ENCODE measurements at regions not wholly inside any gene's neighbourhood (a gene's known extent, or its start where the extent isn't known, plus 50 kb on each side); places are given as distances from the start of the nearest gene placed in this dataset.

DNA sequence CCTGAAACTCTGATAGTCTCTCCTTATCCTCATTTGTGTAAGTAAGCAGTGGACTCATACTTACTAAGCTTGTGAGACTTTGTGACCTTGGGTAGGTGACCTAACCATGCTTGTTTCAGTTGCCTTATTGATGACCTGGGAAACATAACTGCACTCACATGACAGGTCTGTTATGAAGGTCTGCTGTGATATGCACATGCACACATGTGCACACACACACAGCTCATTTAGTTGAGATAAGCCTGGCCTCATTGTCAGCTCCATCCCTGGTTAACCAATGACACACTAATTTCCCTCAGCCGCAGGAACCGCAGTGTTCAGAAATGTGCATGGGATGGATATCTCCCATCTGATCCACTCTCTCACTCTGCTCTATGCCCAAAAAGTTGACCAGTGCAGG is 177.2 kb downstream of the GPAM start:
- Histone ChIP-seq H3K27me3 (ENCODE audit: control insufficient read depth, insufficient read depth, low read length) (no peaks in the 10 kb centered on the region), H3K4me3 (ENCODE audit: low read depth, low read length) (no peak overlapping the region), H3K9me3 (ENCODE audit: control insufficient read depth, insufficient read depth, low read length) (no peaks in the 10 kb centered on the region), H3K36me3 (ENCODE audit: control insufficient read depth, insufficient read depth, low read length) (no peaks in the 10 kb centered on the region), H3K4me1 (ENCODE audit: control insufficient read depth, insufficient read depth, low read length) (no peaks in the 10 kb centered on the region), H3K9ac (ENCODE audit: low read depth, low read length) (no peak overlapping the region)

DNA sequence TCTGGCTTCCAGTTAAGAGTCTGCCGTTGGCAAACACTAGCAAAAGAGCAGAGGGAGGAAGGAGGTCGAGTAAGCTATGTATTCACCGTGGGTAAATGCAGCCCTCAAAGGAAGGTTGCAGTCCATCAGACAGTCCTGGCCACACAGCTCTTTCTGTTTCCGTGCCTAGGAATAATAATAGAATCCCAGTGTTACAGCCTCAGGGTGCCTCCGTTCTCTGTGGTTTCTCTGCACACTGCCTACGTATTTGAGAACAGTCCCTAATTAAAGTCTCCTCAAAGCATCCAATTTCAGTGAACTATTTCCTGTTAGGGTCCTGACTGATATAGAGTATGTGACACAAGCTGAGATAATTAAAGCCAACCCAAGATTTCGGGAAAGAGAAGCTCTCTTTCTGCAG is 176.7 kb downstream of the GPAM start:
- H3K9ac ChIP-seq (ENCODE audit: low read depth, low read length): no peak overlapping the region
- H3K4me3 ChIP-seq (ENCODE audit: low read depth, low read length): no peak overlapping the region
- no peaks in the 10 kb centered on the region for H3K27me3 ChIP-seq (ENCODE audit: control insufficient read depth, insufficient read depth, low read length)
- no peaks in the 10 kb centered on the region for H3K4me1 ChIP-seq (ENCODE audit: control insufficient read depth, insufficient read depth, low read length)
- no peaks in the 10 kb centered on the region for H3K9me3 ChIP-seq (ENCODE audit: control insufficient read depth, insufficient read depth, low read length)
- no peaks in the 10 kb centered on the region for H3K36me3 ChIP-seq (ENCODE audit: control insufficient read depth, insufficient read depth, low read length)

DNA sequence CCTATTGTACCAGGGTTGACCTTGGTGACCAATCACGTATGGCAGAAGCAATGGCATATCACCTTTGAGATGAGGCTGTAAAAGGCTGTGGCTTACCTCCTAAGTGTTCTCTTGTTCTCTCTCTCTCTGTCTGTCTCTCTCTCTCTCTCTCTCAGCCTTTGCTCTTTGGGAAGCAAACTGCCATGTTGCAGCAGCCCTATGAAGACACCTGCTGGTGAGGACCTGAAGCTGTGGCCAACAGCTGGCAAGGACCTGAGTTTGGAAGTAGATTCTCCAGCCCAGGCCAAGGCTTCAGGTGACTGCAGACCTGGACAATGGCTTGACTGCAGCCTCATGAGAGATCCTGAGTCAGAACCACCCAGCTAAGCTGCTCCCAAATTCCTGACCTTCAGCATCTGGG is 161.4 kb downstream of the GPAM start:
- Histone ChIP-seq H3K9ac (ENCODE audit: low read depth, low read length) (no peak overlapping the region), H3K27me3 (ENCODE audit: control insufficient read depth, insufficient read depth, low read length) (no peaks in the 10 kb centered on the region)

DNA sequence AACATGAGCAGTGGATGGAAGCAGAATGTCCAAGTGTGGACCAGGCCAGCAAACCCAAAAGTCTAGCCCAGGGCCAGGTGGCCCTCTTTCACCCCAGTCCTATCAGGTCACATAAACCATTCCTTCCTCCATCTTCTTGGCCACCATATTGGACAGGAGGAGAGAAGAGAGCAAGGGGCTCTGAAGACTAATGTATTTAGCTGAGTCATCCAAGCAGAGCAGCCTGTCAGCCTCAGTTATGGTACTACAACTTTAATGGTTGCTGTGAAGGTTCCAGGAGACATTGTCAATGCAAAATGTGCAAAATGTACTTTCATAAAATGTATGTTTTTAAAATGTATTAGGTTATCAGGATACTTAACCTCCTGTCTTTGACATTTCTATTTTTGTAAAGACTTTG is 159.5 kb downstream of the GPAM start:
- no peaks in the 10 kb centered on the region for H3K9me3 ChIP-seq (ENCODE audit: control insufficient read depth, insufficient read depth, low read length)
- no peaks in the 10 kb centered on the region for H3K27me3 ChIP-seq (ENCODE audit: control insufficient read depth, insufficient read depth, low read length)
- H3K4me1 ChIP-seq (ENCODE audit: control insufficient read depth, insufficient read depth, low read length): no peaks in the 10 kb centered on the region
- no peak overlapping the region for H3K4me3 ChIP-seq (ENCODE audit: low read depth, low read length)
- no peaks in the 10 kb centered on the region for H3K36me3 ChIP-seq (ENCODE audit: control insufficient read depth, insufficient read depth, low read length)
- no peak overlapping the region for H3K9ac ChIP-seq (ENCODE audit: low read depth, low read length)

More for the DNA sequence above, 161.4 kb downstream of the GPAM start:
- no peaks in the 10 kb centered on the region for H3K9me3 ChIP-seq (ENCODE audit: control insufficient read depth, insufficient read depth, low read length)
- H3K36me3 ChIP-seq (ENCODE audit: control insufficient read depth, insufficient read depth, low read length): no peaks in the 10 kb centered on the region
- H3K4me3 ChIP-seq (ENCODE audit: low read depth, low read length): no peak overlapping the region
- no peaks in the 10 kb centered on the region for H3K4me1 ChIP-seq (ENCODE audit: control insufficient read depth, insufficient read depth, low read length)

DNA sequence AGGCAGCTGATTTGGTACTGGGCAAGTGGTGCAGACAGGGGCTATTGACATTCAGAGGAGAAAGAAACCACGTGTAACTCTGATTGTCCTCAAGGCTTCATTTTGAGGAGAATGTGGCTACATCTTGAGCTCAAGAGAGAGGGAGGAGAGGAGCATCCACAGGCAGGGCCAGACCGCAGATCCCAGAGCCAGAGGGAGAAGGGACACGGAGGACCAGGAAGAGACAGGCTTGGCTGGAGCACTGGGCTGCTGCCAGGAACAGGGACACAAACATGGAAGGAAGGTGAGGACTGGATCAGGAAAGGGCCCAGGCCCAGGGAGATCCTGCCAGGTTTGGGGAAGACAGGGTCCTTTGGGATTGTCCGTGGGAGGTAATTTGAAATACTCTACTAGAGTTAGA is 158.3 kb downstream of the GPAM start:
- Histone ChIP-seq H3K36me3 (ENCODE audit: control insufficient read depth, insufficient read depth, low read length) (no peaks in the 10 kb centered on the region), H3K4me3 (ENCODE audit: low read depth, low read length) (no peak overlapping the region), H3K9ac (ENCODE audit: low read depth, low read length) (no peak overlapping the region), H3K9me3 (ENCODE audit: control insufficient read depth, insufficient read depth, low read length) (no peaks in the 10 kb centered on the region), H3K4me1 (ENCODE audit: control insufficient read depth, insufficient read depth, low read length) (no peaks in the 10 kb centered on the region), H3K27me3 (ENCODE audit: control insufficient read depth, insufficient read depth, low read length) (no peaks in the 10 kb centered on the region)

DNA sequence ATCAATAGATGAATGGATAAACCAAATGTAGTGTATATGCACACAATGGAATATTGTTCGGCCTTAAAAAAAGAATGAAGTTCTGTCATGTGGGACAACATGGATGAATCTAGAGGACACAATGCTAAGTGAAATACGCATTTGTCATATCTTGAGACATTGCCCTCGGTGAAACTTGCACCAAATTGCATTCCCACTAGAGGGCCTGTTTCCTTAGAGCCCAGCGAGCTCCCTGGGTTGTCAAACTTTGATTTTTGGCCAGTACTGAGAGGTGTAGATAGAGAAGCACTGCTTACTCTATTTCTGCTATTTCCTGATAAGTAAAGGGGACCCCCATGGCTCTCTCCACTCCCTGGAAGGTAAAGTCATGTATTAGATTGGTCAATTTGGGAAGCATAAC is 157.1 kb downstream of the GPAM start:
- no peak overlapping the region for H3K9ac ChIP-seq (ENCODE audit: low read depth, low read length)

DNA sequence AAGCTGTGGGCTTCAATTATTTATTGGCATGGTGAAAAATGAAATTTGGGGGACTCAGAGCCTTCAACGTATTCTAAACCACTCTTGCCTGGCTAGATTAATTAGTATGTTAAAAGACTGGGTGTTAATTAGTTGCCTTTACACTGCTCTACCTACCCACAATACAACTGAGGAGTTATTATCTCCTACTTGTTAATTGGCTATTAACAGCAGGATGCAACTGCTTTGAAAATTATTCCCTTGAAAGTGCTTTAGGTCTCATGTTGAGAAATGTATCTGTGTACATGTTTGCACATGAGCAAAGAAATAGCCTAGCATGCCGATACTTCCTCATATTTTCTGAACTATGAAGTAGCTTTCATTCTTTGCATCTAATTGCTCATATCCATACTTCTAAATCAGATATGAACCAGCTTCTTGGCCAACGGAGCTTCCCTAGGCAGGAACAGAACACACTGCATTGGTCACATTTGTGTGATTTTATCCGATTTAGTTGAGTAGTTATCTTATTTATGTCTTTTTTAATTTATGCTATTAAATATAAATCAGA is 155.8 kb downstream of the GPAM start:
- H3K9me3 ChIP-seq (ENCODE audit: control insufficient read depth, insufficient read depth, low read length): no peaks in the 10 kb centered on the region
- H3K4me1 ChIP-seq (ENCODE audit: control insufficient read depth, insufficient read depth, low read length): no peaks in the 10 kb centered on the region
- no peak overlapping the region for H3K4me3 ChIP-seq (ENCODE audit: low read depth, low read length)
- no peaks in the 10 kb centered on the region for H3K27me3 ChIP-seq (ENCODE audit: control insufficient read depth, insufficient read depth, low read length)
- H3K9ac ChIP-seq (ENCODE audit: low read depth, low read length): no peak overlapping the region
- no peaks in the 10 kb centered on the region for H3K36me3 ChIP-seq (ENCODE audit: control insufficient read depth, insufficient read depth, low read length)

More for the DNA sequence above, 157.1 kb downstream of the GPAM start:
- H3K9me3 ChIP-seq (ENCODE audit: control insufficient read depth, insufficient read depth, low read length): no peaks in the 10 kb centered on the region
- no peaks in the 10 kb centered on the region for H3K4me1 ChIP-seq (ENCODE audit: control insufficient read depth, insufficient read depth, low read length)
- no peak overlapping the region for H3K4me3 ChIP-seq (ENCODE audit: low read depth, low read length)
- no peaks in the 10 kb centered on the region for H3K27me3 ChIP-seq (ENCODE audit: control insufficient read depth, insufficient read depth, low read length)
- H3K36me3 ChIP-seq (ENCODE audit: control insufficient read depth, insufficient read depth, low read length): no peaks in the 10 kb centered on the region

DNA sequence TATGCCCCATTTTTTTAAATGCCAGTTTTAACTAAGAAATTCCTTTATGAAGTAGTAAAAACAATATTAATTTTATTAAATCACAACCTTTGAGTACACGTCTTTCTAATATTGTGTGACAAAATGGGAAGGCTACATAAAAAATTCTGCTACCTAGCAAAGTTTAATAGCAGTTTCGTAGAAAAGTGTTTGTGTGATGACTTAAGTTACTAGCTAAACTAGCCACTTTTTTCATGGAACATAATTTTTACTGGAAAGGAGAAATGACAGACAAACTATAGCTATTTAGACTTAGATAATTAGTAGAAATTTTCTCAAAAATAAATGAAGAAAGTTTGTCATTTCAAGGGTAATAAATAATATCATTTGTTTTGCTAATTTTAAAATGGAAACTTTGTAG is 153.1 kb downstream of the GPAM start:
- Histone ChIP-seq H3K4me3 (ENCODE audit: low read depth, low read length) (no peak overlapping the region), H3K27me3 (ENCODE audit: control insufficient read depth, insufficient read depth, low read length) (no peaks in the 10 kb centered on the region), H3K9ac (ENCODE audit: low read depth, low read length) (no peak overlapping the region), H3K36me3 (ENCODE audit: control insufficient read depth, insufficient read depth, low read length) (no peaks in the 10 kb centered on the region), H3K4me1 (ENCODE audit: control insufficient read depth, insufficient read depth, low read length) (no peaks in the 10 kb centered on the region), H3K9me3 (ENCODE audit: control insufficient read depth, insufficient read depth, low read length) (no peaks in the 10 kb centered on the region)

DNA sequence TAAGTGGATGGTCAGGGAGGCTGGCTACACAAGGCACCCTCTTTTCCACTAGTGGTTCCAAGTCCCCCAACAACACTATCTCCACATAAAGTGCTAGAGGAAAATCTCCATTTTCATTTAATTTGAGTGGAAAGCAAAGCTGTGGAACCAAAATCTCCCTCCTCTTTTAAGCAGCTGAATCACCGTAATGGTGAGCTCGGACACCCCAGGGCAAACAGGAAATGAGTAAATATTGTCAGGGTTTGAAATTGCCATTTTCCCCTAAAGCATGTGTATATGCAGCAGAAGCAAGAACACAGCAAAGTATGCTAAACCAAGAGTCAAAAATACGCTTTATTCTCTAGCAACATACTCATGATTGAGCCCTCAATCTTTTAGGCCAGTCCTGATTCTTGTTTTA is 143.7 kb downstream of the GPAM start:
- Histone ChIP-seq H3K27me3 (ENCODE audit: control insufficient read depth, insufficient read depth, low read length) (no peaks in the 10 kb centered on the region), H3K36me3 (ENCODE audit: control insufficient read depth, insufficient read depth, low read length) (no peaks in the 10 kb centered on the region), H3K4me3 (ENCODE audit: low read depth, low read length) (no peak overlapping the region), H3K4me1 (ENCODE audit: control insufficient read depth, insufficient read depth, low read length) (no peaks in the 10 kb centered on the region), H3K9ac (ENCODE audit: low read depth, low read length) (no peak overlapping the region), H3K9me3 (ENCODE audit: control insufficient read depth, insufficient read depth, low read length) (no peaks in the 10 kb centered on the region)

DNA sequence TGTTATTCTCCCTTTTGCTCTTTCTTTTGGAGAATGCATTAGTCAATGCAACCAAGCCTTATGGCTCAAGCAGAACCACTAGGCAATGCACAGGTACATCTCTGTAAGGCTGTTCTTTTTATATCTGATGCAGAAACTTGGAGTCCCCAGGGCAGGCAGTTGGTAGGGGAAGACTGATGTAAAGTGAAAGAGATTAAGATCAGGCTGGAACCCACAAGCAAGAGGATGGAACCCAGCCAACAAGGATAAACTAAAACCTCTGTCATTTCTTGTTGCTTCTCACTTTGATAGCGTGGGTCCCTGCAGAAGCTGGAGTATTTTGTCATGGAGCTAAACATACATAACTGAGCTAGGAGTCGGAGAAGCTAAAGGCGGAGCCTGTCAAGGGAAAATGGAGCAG is 142.9 kb downstream of the GPAM start:
- Histone ChIP-seq H3K27me3 (ENCODE audit: control insufficient read depth, insufficient read depth, low read length) (no peaks in the 10 kb centered on the region), H3K9ac (ENCODE audit: low read depth, low read length) (no peak overlapping the region), H3K4me3 (ENCODE audit: low read depth, low read length) (no peak overlapping the region), H3K4me1 (ENCODE audit: control insufficient read depth, insufficient read depth, low read length) (no peaks in the 10 kb centered on the region), H3K9me3 (ENCODE audit: control insufficient read depth, insufficient read depth, low read length) (no peaks in the 10 kb centered on the region), H3K36me3 (ENCODE audit: control insufficient read depth, insufficient read depth, low read length) (no peaks in the 10 kb centered on the region)

DNA sequence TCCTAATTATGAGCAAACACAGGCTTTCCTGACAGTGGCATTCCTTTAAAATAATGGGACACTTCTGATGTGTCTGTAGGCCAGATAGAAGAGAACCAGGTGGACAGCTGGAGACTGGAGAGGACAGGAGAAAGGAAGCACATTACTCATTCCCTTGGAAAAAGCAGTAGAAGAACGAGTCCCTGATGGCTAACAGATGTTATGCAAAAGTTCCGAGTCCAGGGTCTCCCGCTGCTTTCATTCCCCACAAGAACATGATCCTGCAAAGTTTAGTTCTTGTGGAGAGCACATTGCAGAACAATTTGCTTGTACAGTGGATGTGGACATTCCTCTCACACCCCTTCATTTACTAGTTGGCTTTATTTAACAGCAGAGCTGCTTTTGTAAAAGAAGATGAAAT is 137.6 kb downstream of the GPAM start:
- H3K36me3 ChIP-seq (ENCODE audit: control insufficient read depth, insufficient read depth, low read length): no peaks in the 10 kb centered on the region
- H3K4me1 ChIP-seq (ENCODE audit: control insufficient read depth, insufficient read depth, low read length): no peaks in the 10 kb centered on the region
- no peak overlapping the region for H3K9ac ChIP-seq (ENCODE audit: low read depth, low read length)
- H3K27me3 ChIP-seq (ENCODE audit: control insufficient read depth, insufficient read depth, low read length): no peaks in the 10 kb centered on the region
- no peak overlapping the region for H3K4me3 ChIP-seq (ENCODE audit: low read depth, low read length)
- no peaks in the 10 kb centered on the region for H3K9me3 ChIP-seq (ENCODE audit: control insufficient read depth, insufficient read depth, low read length)

DNA sequence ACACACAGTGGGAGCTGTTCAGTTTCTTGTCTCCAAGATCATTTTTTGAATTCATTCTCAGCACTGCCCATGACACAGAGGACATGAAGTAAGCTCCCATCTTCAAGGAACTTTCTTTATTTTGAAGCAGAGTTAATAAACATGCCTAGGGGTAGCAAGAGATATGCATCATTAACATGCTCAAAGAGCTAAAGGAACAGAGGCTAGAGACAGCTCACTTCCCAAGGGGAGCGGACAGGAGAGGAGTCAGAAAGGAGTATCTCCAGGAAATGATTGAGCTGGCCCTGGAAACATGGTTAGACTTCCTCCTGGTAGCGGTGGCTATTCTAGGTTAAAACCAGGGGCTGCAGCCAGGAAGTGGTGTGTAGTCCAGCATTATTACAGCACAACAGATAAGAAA is 135.9 kb downstream of the GPAM start:
- Histone ChIP-seq H3K27me3 (ENCODE audit: control insufficient read depth, insufficient read depth, low read length) (no peaks in the 10 kb centered on the region), H3K9ac (ENCODE audit: low read depth, low read length) (no peak overlapping the region), H3K4me3 (ENCODE audit: low read depth, low read length) (no peak overlapping the region)

DNA sequence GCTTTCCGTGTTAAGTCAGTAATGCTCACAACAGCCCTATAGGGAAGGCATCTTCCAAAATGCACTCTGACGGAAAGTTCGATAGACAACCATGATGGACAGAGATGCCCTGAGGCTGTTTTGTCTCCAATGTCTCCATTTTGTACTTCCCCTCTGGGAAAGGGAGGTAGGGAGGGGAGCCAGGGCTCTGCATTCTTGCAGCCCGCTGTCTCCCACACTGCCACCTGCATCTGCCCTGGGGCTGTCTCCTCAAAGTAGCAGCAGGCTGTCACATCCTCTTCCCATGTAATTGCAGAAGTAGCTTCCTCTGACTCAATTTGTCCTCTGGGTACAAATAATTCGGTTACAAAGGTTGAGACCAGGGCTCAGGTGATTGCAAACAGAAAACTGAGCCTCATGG is 131.4 kb downstream of the GPAM start:
- Histone ChIP-seq H3K9ac (ENCODE audit: low read depth, low read length) (no peak overlapping the region), H3K4me1 (ENCODE audit: control insufficient read depth, insufficient read depth, low read length) (no peaks in the 10 kb centered on the region), H3K4me3 (ENCODE audit: low read depth, low read length) (no peak overlapping the region), H3K27me3 (ENCODE audit: control insufficient read depth, insufficient read depth, low read length) (no peaks in the 10 kb centered on the region), H3K36me3 (ENCODE audit: control insufficient read depth, insufficient read depth, low read length) (no peaks in the 10 kb centered on the region), H3K9me3 (ENCODE audit: control insufficient read depth, insufficient read depth, low read length) (no peaks in the 10 kb centered on the region)

More for the DNA sequence above, 135.9 kb downstream of the GPAM start:
- Histone ChIP-seq H3K36me3 (ENCODE audit: control insufficient read depth, insufficient read depth, low read length) (no peaks in the 10 kb centered on the region), H3K9me3 (ENCODE audit: control insufficient read depth, insufficient read depth, low read length) (no peaks in the 10 kb centered on the region), H3K4me1 (ENCODE audit: control insufficient read depth, insufficient read depth, low read length) (no peaks in the 10 kb centered on the region)

Data from iPS-15b (cell line).